ENCODE measurements at regions not wholly inside any gene's neighbourhood (a gene's known extent, or its start where the extent isn't known, plus 50 kb on each side); places are given as distances from the start of the nearest gene placed in this dataset.

DNA sequence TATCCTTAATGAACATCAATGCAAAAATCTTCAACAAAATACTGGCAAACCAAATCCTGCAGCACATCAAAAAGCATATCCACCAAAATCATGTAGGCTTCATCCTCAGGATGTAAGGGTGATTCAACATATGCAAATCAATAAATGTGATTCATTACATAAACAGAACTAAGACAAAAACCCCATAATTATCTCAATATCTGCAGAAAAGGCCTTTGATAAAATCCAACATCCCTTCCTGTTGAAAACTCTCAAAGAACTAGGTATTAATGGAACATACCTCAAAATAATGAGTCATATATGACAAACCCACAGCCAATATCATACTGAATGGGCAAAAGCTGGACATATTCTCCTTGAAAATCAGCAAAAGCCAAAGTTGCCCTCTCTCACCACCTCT, 54.6 kb upstream of the DEPDC1 start:
- DNase-seq, result no peak

DNA sequence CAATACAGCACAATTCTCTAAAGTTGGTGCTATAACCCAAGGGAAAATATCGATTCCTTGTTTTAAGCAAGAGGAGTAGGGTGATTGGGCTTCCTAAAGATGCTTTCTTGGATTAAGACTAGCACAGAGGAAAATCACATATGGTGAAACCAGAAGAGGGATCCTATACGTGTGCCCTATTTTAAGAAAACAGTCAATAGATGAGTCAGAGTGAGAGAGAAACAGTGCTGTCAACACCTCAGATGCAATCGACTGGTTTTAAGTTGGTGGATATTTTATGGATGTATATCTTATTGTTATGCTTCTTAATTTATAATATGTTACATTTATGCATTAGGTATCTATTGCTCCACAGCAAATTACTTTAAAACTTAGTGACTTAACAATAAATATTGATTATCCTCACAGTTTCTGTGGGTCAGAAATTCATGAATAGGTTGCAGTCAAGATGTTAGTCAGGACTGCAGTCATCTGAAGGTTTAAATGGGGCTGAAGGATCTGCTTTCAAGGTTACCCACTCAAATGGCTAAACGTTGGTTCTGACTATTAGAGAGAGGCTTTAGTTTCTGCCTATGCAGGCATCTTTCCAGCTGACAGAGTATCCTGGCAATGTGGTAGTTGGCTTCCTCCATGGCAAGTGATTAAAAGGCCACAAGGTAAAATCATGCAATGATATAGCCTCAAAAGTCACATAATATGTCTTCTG, 61.6 kb upstream of the DEPDC1 start:
- no peak for DNase-seq

DNA sequence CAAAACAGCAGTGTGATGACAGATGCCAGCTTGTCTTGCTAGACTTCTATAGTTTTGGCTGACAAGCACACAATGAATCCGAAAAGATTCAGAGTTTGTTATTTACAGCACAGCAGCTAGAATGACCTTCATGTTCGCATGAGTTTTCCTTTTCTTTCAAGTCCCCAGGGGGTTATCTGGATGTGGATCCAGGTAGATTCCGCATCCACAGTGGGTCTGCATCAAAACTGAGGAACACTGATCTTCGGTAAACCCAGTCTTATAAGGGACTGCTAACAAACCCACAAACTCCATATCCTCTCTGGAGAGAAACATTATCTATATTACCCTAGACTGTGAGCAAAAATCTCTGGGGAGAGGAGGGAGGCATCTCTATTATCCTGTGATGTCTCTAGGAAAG, 69.0 kb upstream of the DEPDC1 start:
- no peak for DNase-seq

DNA sequence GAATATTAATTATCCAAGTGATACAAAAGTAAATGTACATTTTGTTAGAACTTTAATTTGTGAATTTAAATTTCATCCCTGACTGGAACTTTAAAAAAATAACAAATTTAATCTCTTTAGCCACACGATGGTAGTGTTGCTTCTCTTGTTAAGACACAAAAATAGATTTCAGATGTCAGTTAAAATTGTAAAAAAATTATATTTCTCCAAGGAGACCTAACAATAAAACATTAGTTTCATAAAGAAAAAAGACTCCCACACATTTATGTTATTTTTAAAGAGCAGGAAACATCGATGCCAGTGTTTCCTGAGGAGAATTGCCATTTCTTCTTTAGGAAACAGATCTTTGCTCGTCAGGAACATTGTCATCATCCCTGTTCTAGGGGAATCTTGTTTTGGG, 74.0 kb upstream of the DEPDC1 start:
- DNase-seq, result no peak

DNA sequence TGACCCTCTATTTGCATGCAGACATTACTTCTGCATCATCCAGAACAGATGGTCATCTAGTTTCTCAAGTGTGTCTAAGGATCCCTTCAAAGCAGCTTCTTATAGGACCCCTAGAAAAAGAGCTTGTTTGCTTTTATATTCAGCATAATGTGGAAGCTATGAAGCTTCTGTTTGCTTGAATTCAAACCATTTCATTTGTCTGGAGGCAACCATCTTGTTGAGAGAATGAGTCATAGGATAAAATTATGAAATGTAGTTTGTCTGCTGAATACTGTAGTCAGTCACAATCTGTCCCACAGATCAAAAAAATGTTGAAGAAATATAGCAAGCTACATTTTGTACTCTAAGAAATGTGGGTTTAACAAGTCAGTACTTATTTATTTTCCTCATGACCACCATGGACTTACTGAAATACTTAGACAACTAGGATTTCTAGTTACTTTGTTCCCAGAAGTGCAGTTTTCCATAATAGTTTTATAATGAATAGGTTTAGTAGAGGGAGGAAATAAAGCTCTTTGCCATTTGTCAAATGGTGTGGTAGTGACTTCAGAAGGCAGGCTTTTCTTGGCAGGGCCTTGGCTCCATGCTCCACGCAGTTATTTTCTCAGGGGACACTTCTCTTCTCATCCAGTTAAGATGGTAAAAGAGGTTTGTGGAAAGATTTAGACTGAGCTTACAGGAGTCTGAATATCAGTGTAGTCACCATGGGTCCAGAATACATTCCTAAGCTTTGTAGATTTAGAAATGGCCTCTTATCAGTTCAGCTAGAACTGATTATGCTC, 74.8 kb upstream of the DEPDC1 start:
- no peak for DNase-seq

DNA sequence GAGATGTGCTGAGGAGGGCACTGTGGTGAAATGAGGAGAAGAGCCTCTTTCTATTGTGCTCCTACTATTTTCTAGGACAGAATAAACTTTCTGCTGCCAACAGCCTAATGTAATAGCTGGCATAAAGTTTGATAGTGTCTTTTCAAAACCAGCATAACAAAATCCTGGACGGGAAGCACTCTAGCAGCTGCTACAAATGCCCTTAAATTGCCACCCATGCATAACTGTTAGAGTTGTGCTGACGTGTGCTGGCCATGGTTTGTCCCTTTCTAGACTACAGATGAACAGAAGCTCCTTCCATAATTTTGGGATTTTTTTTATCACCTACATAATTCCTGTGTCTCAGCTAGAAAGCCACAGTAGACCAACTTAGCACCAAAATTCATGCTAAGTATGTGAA, 88.5 kb upstream of the DEPDC1 start:
- no peak for DNase-seq

DNA sequence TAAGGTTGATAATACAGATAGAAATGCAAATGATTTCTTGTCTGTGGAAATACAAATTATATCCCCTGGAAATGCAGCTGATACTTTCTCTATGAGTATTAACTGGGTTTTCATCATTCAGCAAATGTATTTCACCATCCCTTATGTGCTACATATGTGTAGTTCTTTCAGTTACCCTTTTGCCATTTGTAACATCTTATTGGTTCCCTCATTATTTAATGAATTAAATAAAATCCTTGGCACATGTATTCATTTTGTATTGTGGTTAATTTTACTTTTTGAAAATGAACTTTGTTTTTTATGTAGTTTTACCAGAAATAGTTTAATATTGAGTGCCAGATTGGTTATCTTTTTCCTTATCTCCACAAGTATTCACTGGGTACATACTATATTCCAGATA, 89.9 kb upstream of the DEPDC1 start:
- DNase-seq, result no peak

DNA sequence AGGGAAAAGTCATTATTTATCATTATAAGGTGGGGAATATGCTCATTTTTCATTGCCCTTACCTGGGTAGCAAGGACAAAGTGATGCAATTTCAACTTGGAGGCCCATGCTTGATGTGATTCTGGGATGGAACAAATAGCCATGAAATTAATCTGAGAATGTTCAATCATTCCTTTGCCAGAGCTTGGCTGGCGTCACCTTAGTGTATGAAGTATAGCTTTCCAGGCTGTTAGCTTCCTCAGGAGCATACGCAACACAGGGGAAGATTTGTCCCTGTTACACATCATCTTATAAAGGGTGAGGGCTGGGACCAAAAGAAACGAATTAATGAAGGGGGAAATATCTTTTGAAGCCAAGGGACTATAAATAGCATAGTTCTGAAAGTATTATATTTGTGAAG, 91.4 kb upstream of the DEPDC1 start:
- DNase-seq, result no peak

DNA sequence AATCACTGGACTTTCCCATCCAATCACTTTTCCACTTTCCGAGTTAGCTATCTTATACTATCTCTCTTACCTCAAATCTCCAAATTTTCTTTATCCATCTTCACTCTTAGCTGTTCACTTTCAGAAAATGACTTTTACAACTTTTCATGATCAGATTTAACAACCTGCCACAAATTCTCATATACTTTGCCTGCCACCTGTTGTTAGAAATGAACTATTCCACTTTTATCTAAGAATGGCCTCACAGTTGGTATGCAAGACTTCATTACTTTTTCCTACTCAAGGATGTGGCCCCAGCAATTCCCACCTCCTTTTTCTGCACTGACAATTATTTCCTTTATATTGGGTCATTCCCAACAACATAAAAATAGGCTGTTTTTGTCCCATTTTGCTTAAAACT, 93.6 kb upstream of the DEPDC1 start:
- DNase-seq, result no peak

DNA sequence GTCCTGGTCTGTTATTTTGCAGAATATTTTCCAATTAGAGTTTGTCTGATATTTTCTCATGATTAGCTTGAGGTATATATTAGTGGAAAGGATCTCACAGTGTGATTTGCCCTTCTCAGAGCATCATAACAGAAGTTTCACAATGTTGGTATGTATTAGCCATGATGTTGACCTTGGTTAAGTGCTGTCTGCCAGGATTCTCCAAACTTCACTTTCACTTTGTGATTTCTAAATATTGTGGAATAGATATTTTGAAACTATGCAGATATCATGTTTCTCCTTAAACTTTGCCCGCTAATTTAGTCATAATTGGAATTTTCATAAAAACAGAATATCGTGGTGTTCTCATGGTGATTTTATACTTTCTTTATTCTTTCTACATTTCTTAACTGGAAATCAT, 98.0 kb upstream of the DEPDC1 start:
- DNase-seq, result no peak

DNA sequence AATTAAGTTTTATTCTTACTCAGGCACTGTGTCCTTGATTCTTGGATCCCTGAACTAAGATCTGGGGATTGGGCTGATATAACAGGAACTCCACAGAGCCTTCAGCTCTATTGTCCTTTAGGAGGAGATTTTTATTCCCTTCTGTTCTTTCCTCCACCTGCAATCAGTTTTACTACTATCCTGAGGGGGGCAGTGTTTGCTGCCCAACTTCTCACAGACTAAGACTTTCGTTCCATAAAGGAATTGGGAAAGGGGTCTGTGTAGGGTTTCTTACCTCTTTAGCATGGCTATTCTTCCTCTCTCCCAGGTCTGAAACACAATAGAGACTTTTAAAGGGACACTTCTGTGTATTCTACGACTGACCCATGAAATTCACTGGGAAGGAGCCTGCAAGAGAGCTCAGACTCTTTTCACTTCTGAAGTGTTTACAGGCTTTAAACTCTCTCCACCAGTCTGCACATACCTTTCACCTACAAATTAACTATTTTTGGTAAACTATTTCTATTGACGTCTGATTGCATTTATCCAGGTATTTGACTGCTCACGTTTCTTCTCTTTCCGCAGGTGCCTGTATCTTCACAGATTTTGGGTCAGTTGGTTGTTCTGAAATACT, 103.3 kb upstream of the DEPDC1 start:
- no peak for DNase-seq

DNA sequence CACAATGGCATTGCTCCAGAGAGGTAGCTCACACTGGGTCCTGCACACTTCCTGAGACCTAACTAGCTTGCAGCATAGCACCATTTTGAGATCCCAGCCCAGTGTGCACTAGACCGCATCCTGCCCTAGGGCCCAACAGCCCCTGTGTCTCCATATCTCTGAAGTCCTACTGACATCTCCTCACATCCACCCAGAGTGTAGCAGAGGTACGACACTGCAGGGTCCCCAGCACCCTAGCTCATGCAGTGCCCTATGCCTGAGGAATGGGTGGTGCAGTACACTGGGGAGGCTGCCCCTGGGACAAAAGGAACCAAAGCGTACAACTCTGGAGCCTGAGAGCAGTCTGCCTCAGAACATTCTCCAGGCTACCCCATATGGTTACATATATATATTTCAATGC, 111.4 kb upstream of the DEPDC1 start:
- DNase-seq, result no peak

DNA sequence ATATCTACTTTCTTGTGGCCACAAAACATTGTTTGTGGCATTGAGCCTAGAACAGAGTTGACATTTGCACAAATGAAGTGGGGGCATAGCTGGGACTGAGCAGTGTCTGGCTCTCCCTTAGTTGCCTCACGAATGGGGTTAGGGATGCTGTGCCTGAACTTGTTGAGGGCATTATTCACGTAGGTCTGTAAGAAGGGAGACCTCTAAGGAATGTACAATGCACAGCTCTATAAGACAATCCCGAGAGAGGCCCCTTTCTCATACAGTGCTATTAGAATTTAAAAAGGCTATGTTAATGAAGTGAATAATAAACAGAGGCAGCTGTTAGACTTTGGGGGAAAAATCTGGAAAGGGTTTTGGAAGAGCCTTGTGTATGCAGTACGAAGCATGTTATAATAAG, 118.4 kb upstream of the DEPDC1 start:
- DNase-seq, result no peak

DNA sequence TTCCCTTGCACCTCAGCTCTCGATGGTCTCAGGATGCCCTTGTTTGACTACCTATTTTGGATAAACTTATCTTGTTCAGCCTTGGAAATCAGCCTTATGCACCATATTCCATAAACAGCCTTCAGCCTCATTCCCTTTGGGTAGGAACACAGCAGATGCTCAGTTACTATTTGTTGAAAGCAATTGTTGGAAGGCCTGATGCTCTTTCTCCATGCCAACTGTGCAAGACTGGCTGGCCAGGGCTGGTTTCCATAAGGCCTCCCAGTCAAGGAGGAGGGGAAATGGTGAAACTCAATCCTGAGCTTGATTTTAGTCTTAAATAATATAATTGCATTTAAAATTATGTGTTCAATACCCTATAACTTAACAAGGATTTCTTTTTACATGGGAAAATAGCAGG, 121.1 kb upstream of the DEPDC1 start:
- DNase-seq, result no peak

DNA sequence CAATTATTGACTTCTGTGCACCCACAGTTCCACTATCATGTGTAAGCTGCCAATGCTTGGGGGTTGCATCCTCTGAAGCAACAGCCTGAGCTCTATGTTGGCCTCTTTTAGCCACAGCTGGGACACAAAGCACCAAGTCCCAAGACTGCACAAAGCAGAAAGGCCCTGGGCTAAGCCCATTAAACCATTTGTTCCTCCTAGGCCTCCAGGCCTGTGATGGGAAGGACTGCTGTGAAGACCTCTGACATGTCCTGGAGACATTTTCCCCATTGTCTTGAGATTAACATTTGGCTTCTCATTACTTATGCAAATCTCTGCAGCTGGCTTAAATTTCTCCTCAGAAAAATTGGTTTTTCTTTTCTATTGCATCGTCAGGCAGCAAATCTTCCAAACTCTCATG, 123.7 kb upstream of the DEPDC1 start:
- no peak for DNase-seq

DNA sequence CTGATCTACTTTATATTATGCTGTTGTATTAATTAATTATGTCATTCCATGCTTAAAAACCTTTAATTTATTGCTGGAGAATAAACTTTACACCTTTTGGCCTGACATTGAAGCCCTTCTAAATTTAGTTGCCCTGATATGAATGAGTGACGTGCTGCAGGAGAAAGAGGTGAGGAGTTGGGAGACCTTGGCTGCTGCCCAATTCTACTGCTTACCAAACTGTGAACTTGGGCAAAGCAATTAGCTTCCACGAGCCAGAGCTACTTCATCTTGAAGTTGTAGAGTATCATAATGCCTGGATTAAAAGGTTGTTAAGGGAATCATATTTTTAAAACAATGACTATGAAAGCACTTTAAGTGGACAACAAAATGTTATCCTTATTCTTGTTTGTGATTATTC, 126.8 kb upstream of the DEPDC1 start:
- no peak for DNase-seq

DNA sequence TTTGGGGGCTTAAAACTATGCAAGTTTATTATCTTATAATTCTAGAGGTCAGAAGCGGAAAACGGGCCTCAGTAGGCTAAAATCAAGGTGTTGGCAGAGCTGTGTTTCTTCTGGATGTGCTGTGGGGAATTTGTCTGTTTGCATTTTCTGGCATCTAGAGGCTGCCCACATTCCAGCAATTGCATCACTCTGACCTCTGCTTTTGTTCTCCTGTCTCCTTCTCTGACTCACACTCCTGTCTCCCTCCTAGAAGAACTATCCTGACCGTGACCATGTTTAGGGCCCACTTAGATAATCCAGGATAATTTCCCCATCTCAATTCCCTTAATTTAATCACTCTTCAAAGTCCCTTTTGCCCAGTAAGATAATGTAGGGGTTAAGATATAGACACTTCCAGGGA, 127.4 kb upstream of the DEPDC1 start:
- no peak for DNase-seq

DNA sequence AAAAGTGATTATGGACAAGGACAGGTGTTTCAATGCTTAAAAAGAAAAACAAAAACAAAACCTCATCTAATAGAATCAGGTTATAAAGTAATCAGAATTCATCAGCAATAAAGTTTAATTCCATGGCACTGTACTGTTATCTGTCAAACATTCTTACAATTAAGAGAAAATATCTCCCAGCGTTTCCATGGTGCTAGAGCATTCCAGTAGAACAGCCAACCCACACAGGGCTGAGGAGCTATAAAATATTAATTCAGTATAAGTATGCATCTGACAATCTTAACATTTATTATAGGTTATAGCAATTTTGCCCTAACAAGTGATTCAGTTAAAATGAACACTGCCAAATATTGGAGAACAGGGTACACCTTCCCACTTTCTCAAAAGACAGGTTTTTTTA, 128.7 kb upstream of the DEPDC1 start:
- DNase-seq, result no peak

DNA sequence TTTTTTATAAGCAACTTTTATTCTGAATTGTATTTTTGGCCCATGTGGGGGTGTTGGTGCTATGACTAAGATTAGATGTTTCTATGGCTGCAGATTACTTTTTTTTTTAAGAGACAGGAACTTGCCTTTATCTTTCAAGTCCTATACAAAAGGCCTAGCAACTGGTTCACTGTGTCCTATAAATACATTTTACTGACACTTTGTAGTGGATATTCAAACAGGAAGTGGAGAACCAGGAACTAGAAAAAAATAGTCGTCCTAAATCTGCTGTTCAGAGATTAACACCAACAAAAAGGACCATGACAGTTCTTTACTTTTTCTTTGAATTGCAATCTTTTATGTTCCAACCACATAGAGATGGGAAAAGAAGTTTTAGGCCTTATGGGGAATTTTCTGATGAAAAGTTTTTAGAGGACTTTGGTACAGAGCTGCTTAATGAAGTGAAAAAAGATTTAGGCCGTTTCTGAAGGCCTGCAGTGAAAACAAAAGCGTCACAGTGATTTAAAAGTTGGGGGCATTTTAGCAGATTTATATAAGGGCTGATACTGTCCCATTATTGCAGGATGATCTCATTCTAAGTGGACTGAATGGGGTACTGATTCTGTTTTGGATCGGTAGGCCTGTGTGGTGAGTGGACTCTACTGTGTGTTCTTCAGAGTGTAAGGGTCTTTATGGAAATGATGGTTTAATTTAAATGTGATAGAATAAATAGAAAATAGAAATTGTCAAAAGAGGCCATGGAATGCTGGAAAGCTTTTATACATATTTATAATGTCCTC, 136.4 kb upstream of the DEPDC1 start:
- DNase-seq, result no peak

DNA sequence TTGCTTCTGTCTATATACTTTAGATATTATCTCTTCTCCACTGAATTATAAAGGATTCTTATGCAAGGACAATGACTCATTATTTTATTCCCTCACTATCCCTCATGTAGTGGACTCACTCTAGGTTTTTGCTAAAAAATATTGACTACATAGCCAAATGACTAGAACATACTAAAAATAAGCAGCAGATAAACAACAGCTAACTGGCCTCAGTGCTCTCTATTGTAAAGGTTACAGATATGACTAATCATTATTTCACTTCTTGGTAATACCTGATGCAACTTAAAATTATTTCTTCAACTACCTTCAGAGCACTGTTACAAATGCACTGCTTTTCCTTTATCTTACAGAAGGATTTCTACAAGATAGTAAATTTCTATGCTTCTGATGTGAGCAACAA, 147.6 kb upstream of the DEPDC1 start:
- DNase-seq, result no peak

DNA sequence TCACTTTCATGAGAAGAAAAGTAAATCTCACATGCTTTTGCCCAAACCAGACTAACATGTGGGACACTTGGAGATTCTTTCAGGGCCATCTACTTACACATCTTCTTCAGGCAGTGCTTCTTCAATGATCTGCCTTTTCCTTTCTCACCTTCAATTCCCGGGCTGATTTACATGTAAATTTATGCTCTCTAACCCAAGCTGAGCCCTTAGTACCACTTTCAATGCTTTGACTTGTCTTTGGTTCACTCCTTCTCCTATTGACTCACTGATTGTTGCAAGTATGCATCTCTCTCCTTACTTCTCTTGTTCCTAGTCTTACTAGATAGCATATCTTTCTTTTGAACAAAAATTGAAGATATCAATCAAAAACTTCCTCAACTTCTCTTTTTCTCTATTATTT, 154.2 kb upstream of the DEPDC1 start:
- DNase-seq, result no peak

DNA sequence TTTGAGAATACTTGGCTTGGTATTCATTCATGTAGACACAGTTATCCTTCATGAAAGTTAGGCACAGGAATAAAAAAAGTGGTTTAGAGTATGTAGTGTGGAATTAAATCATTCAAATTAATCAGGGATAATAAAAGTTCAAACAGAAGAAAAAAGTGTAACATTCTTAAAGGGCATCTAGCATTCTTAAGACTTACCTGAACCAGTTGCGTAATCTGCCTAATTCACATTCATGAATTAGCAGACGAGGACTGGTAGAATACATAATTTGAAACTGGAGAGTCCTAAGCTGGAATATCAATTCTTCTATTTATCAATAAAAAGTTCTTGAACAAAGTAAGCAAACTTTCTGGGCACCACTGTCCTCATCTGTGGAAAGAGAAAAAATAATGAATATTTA, 157.0 kb upstream of the DEPDC1 start:
- DNase-seq, result no peak

DNA sequence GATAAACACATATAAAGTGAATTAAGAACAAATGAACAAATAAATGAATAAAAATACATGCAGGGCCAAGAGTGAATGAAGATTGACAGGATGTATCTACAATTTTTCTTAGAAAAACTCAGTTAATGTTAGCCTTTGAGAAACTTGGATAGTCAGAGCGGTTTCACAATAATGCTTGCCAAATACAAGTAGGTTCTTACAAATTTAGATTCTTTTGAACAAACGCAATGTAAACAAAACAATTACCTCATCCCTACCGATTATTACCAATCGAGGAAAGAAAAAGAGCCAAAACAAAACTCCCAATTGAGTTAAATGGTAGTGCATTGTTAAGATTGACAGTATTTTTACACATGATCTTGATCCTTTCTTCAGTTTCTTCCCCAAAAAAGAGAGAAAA, 176.9 kb upstream of the DEPDC1 start:
- DNase-seq, result no peak

DNA sequence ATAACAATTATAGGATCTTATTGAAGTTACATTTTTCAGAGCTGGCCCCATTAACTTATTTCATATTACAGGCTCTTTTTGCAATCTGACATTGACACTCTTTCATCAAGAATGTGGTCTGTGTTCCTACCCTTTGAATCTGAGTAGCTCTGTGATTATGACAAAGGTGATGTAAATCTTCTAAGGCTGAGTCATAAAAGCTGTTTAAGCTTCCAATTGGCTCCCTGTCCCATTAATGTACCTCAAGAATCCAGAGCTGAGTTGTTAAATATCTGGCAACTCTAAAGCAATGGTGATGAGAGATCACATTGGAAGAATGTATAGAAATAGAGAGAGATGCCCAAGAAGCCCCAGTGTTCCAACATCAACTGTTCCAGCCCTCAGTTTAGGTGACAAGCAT, 178.5 kb upstream of the DEPDC1 start:
- DNase-seq, result no peak

All from right forelimb (tissue), 1 donor.